ENCODE measurements at regions not wholly inside any gene's neighbourhood (a gene's known extent, or its start where the extent isn't known, plus 50 kb on each side); places are given as distances from the start of the nearest gene placed in this dataset.
"Not testable (repeated sequence)": the region's sequence is repeated elsewhere in the genome, so short reads cannot be mapped to it uniquely, and the experiment has no call there.

GRCh38 chr2:182665500-182665899 lies 50.6 kb upstream of the DNAJC10 start:
- TF ChIP-seq CTCF (conservative IDR thresholded peaks at IDR 0.05); ZFX (IDR thresholded peaks at IDR 0.05): not testable (repeated sequence)
